Mammary epithelial cell (primary cell): ENCODE measurements at regions not wholly inside any gene's neighbourhood (a gene's known extent, or its start where the extent isn't known, plus 50 kb on each side); places are given as distances from the start of the nearest gene placed in this dataset.

Experiments used
- CTCF ChIP-seq, 2 donors: IDR thresholded peaks in 1 of 2; conservative IDR thresholded peaks in 1 of 2; 2 replicates each; pipeline ENCODE4 v1.5.1; 2011 to 2012; ENCODE audit warnings: inconsistent platforms in 2 of 2, low read length in 2 of 2, mild to moderate bottlenecking in 2 of 2, control low read depth in 1 of 2, low read depth in 1 of 2; ENCODE audit not compliant: insufficient read depth in 1 of 2; ENCODE audit errors: extremely low read depth in 1 of 2
- EZH2 ChIP-seq: IDR thresholded peaks from 2 replicates; pipeline ENCODE4 v1.6.1; 2012; ENCODE audit warnings: low read length, inconsistent platforms, borderline replicate concordance

GRCh38 chr4:181752516-181752915 is 490.7 kb upstream of the TENM3 start:
- TF ChIP-seq CTCF (conservative IDR thresholded peaks at IDR 0.05 in 1 of 2, IDR thresholded peaks at IDR 0.05 in 1 of 2; ENCODE audit: extremely low read depth in 1 of 2, insufficient read depth in 1 of 2, low read depth in 1 of 2, low read length in 2 of 2) (no peak), EZH2 (no peak)
